GM23338 (cell line): ENCODE measurements at regions not wholly inside any gene's neighbourhood (a gene's known extent, or its start where the extent isn't known, plus 50 kb on each side); places are given as distances from the start of the nearest gene placed in this dataset.

ENCODE experiments used
- ATAC-seq: fragments of 200-7000 bp; cut with Tn5 transposase; 3 replicates; pipeline ENCODE4 v1.9.1; 2020
- DNase-seq: peaks from one replicate; pipeline ENCODE4 v3.0.0-alpha.2; 2015; ENCODE audit warnings: low spot score
- H2AFZ ChIP-seq: fragments of 200-600 bp; sonication (generic); 2 replicates; pipeline ENCODE4 v1.8.0; 2016; ENCODE audit warnings: antibody characterized with exemption, mild to moderate bottlenecking, moderate library complexity
- H3F3A ChIP-seq: fragments of 200-600 bp; sonication (generic); replicated peaks from 2 replicates; pipeline ENCODE4 v1.8.0; 2017; ENCODE audit warnings: antibody characterized with exemption, mixed run types, low read depth
- H3K27ac ChIP-seq: fragments of 200-600 bp; sonication (generic); 2 replicates; pipeline ENCODE4 v1.6.1; 2016; ENCODE audit warnings: low read depth
- H3K27me3 ChIP-seq: fragments of 200-600 bp; sonication (generic); 2 replicates; pipeline ENCODE4 v1.8.0; 2016; ENCODE audit warnings: mild to moderate bottlenecking, mixed run types, moderate library complexity; ENCODE audit not compliant: insufficient read depth
- H3K36me3 ChIP-seq: fragments of 200-600 bp; sonication (generic); 2 replicates; pipeline ENCODE4 v1.8.0; 2016; ENCODE audit warnings: mild to moderate bottlenecking; ENCODE audit not compliant: insufficient read depth
- H3K4me1 ChIP-seq: fragments of 200-600 bp; sonication (generic); 2 replicates; pipeline ENCODE4 v1.8.0; 2016; ENCODE audit warnings: mild to moderate bottlenecking, moderate library complexity; ENCODE audit not compliant: insufficient read depth
- H3K4me2 ChIP-seq: fragments of 200-600 bp; sonication (generic); 2 replicates; pipeline ENCODE4 v1.7.1; 2017; ENCODE audit warnings: mixed run types
- H3K4me3 ChIP-seq: fragments of 200-600 bp; sonication (generic); 2 replicates; pipeline ENCODE4 v1.6.1; 2016; ENCODE audit warnings: mixed run types
- H3K79me2 ChIP-seq: fragments of 200-600 bp; sonication (generic); replicated peaks from 2 replicates; pipeline ENCODE4 v1.8.0; 2017; ENCODE audit warnings: mild to moderate bottlenecking; ENCODE audit not compliant: insufficient read depth
- H3K9me2 ChIP-seq: fragments of 200-600 bp; sonication (generic); 2 replicates; pipeline ENCODE4 v1.8.0; 2017; ENCODE audit not compliant: insufficient read depth
- H4K20me1 ChIP-seq: fragments of 200-600 bp; sonication (generic); replicated peaks from 2 replicates; pipeline ENCODE4 v1.8.0; 2017; ENCODE audit warnings: mild to moderate bottlenecking; ENCODE audit not compliant: insufficient read depth
- H3K27ac Mint-ChIP-seq: 2 replicates; pipeline ENCODE4 v1.8.0; 2020; ENCODE audit warnings: inconsistent platforms, mild to moderate bottlenecking, moderate library complexity, mixed read lengths
- H3K27me3 Mint-ChIP-seq: 3 replicates; pipeline ENCODE4 v1.8.0; 2022; ENCODE audit warnings: low read depth, mild to moderate bottlenecking, moderate library complexity, mixed read lengths, inconsistent platforms; ENCODE audit not compliant: insufficient read depth, poor library complexity
- H3K36me3 Mint-ChIP-seq: 3 replicates; pipeline ENCODE4 v1.8.0; 2021; ENCODE audit warnings: low read depth, mild to moderate bottlenecking, inconsistent platforms, moderate library complexity, mixed read lengths
- H3K4me1 Mint-ChIP-seq: 3 replicates; pipeline ENCODE4 v1.8.0; 2020; ENCODE audit warnings: mild to moderate bottlenecking, inconsistent platforms, mixed read lengths
- H3K4me3 Mint-ChIP-seq: 3 replicates; pipeline ENCODE4 v1.8.0; 2021; ENCODE audit warnings: moderate library complexity, mild to moderate bottlenecking, inconsistent platforms, mixed read lengths
- H3K9me3 Mint-ChIP-seq: 3 replicates; pipeline ENCODE4 v1.8.0; 2020; ENCODE audit warnings: moderate library complexity, mild to moderate bottlenecking, inconsistent platforms, mixed read lengths
- CREB1 ChIP-seq: fragments of 250-450 bp; sonication (Bioruptor Pico); IDR thresholded peaks from 2 replicates; pipeline ENCODE4 v1.5.0; 2020; ENCODE audit warnings: low read depth, mild to moderate bottlenecking, moderate library complexity
- CTCF ChIP-seq, 2 experiments: fragments of 200-600 bp in 1 of 2; sonication (generic) in 1 of 2; conservative IDR thresholded peaks; 2 replicates each; pipeline versions ENCODE4 v1.5.1 to v1.6.1; 2016 to 2017; ENCODE audit warnings: antibody characterized with exemption in 2 of 2, low read depth in 2 of 2, mild to moderate bottlenecking in 2 of 2, moderate library complexity in 1 of 2
- ETS1 ChIP-seq: IDR thresholded peaks from 2 replicates; pipeline ENCODE4 v1.6.1; 2016; ENCODE audit warnings: antibody characterized with exemption
- EZH2 ChIP-seq: fragments of 200-600 bp; sonication (generic); IDR thresholded peaks from one replicate; pipeline ENCODE4 v1.8.0; 2017; ENCODE audit warnings: antibody characterized with exemption, mild to moderate bottlenecking, low read depth; ENCODE audit not compliant: unreplicated experiment
- EZH2phosphoT487 ChIP-seq: fragments of 200-600 bp; sonication (generic); IDR thresholded peaks from one replicate; pipeline ENCODE4 v1.8.1; 2018; ENCODE audit warnings: antibody characterized with exemption; ENCODE audit not compliant: unreplicated experiment
- JUNB ChIP-seq: IDR thresholded peaks from one replicate; pipeline ENCODE4 v1.6.1; 2016; ENCODE audit warnings: antibody characterized with exemption; ENCODE audit not compliant: unreplicated experiment
- NANOG ChIP-seq: IDR thresholded peaks from 2 replicates; pipeline ENCODE4 v1.6.1; 2016; ENCODE audit warnings: antibody characterized with exemption, borderline replicate concordance
- POLR2AphosphoS5 ChIP-seq: IDR thresholded peaks from 2 replicates; pipeline ENCODE4 v1.6.1; 2016; ENCODE audit warnings: antibody characterized with exemption, low read depth
- STAT1 ChIP-seq: IDR thresholded peaks from one replicate; pipeline ENCODE4 v1.6.1; 2016; ENCODE audit warnings: antibody characterized with exemption; ENCODE audit not compliant: unreplicated experiment
- ZNF114 ChIP-seq: fragments of 250-450 bp; sonication (Bioruptor Pico); IDR thresholded peaks from 2 replicates; pipeline ENCODE4 v1.5.0; 2020; ENCODE audit warnings: mild to moderate bottlenecking, moderate library complexity
- ZNF331 ChIP-seq: fragments of 250-450 bp; sonication (Bioruptor Pico); IDR thresholded peaks from 2 replicates; pipeline ENCODE4 v1.5.0; 2020; ENCODE audit warnings: low read depth, mild to moderate bottlenecking, moderate library complexity
- ZNF462 ChIP-seq: fragments of 250-450 bp; sonication (Bioruptor Pico); IDR thresholded peaks from 2 replicates; pipeline ENCODE4 v1.5.0; 2020; ENCODE audit warnings: mild to moderate bottlenecking, moderate library complexity
- TF ChIP-seq, protein P1 (sequence below): IDR thresholded peaks from one replicate; pipeline ENCODE4 v1.6.1; 2018; ENCODE audit warnings: antibody characterized with exemption; ENCODE audit not compliant: unreplicated experiment

DNA sequence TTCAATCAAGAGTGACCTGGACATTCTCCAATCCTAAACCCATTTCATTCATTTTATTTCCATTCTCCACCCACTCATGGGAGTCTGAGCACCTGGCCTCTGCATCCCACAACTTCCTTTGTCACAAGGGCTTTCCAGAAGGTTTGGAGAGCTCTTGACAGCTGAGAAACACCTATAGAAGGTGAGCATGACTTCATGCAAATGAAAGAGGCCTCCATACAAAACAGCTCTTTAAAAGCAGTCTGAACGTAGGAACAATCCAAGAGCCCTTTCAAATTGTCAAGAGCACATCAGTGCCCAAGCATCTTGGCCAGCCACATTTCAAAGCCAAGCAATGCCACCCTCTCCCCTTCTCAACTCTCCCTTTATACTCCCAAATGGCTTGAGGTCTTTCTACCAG lies 74.9 kb upstream of the RAP2C start:
- H3K4me3 Mint-ChIP-seq = no peak overlapping the region
- Histone ChIP-seq H3K27ac (no peak overlapping the region), H3K79me2 (no peaks in the 10 kb centered on the region), H3K4me2 (no peak overlapping the region), H2AFZ (no peak overlapping the region), H4K20me1 (no peaks in the 10 kb centered on the region; the same call in 1 of the 2 replicates), H3K36me3 (no peaks in the 10 kb centered on the region), H3K4me1 (peaks cover 5% of the 10 kb centered on the region), H3K4me3 (no peak overlapping the region), H3K27me3 (no peaks in the 10 kb centered on the region), H3F3A (no peaks in the 10 kb centered on the region), H3K9me2 (no peaks in the 10 kb centered on the region)
- no peaks in the 10 kb centered on the region for H3K4me1 Mint-ChIP-seq
- H3K9me3 Mint-ChIP-seq = peaks cover 13% of the 10 kb centered on the region; the same call in 2 of the 3 replicates
- ATAC-seq (no peak), DNase-seq (no peak)
- H3K27ac Mint-ChIP-seq = no peak overlapping the region
- no peak for TF ChIP-seq POLR2AphosphoS5
- TF ChIP-seq CTCF (conservative IDR thresholded peaks at IDR 0.05; ENCODE audit: low read depth in 2 of 2) = no peak
- no peak for TF ChIP-seq ZNF462 (CRISPR knock-in tag)
- no peak for TF ChIP-seq ZNF114 (CRISPR knock-in tag)
- TF ChIP-seq, protein P1, sequence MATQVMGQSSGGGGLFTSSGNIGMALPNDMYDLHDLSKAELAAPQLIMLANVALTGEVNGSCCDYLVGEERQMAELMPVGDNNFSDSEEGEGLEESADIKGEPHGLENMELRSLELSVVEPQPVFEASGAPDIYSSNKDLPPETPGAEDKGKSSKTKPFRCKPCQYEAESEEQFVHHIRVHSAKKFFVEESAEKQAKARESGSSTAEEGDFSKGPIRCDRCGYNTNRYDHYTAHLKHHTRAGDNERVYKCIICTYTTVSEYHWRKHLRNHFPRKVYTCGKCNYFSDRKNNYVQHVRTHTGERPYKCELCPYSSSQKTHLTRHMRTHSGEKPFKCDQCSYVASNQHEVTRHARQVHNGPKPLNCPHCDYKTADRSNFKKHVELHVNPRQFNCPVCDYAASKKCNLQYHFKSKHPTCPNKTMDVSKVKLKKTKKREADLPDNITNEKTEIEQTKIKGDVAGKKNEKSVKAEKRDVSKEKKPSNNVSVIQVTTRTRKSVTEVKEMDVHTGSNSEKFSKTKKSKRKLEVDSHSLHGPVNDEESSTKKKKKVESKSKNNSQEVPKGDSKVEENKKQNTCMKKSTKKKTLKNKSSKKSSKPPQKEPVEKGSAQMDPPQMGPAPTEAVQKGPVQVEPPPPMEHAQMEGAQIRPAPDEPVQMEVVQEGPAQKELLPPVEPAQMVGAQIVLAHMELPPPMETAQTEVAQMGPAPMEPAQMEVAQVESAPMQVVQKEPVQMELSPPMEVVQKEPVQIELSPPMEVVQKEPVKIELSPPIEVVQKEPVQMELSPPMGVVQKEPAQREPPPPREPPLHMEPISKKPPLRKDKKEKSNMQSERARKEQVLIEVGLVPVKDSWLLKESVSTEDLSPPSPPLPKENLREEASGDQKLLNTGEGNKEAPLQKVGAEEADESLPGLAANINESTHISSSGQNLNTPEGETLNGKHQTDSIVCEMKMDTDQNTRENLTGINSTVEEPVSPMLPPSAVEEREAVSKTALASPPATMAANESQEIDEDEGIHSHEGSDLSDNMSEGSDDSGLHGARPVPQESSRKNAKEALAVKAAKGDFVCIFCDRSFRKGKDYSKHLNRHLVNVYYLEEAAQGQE = no peak
- no peak for TF ChIP-seq JUNB
- TF ChIP-seq CREB1 = no peak
- no peak for TF ChIP-seq EZH2
- no peak for TF ChIP-seq EZH2phosphoT487
- no peak for TF ChIP-seq ETS1
- no peak for TF ChIP-seq NANOG
- TF ChIP-seq ZNF331 = no peak
- no peak for TF ChIP-seq STAT1
- no peaks in the 10 kb centered on the region for H3K27me3 Mint-ChIP-seq
- peaks cover 7% of the 10 kb centered on the region; the same call in 2 of the 3 replicates for H3K36me3 Mint-ChIP-seq
